ENCODE measurements at regions not wholly inside any gene's neighbourhood (a gene's known extent, or its start where the extent isn't known, plus 50 kb on each side); places are given as distances from the start of the nearest gene placed in this dataset.

DNA sequence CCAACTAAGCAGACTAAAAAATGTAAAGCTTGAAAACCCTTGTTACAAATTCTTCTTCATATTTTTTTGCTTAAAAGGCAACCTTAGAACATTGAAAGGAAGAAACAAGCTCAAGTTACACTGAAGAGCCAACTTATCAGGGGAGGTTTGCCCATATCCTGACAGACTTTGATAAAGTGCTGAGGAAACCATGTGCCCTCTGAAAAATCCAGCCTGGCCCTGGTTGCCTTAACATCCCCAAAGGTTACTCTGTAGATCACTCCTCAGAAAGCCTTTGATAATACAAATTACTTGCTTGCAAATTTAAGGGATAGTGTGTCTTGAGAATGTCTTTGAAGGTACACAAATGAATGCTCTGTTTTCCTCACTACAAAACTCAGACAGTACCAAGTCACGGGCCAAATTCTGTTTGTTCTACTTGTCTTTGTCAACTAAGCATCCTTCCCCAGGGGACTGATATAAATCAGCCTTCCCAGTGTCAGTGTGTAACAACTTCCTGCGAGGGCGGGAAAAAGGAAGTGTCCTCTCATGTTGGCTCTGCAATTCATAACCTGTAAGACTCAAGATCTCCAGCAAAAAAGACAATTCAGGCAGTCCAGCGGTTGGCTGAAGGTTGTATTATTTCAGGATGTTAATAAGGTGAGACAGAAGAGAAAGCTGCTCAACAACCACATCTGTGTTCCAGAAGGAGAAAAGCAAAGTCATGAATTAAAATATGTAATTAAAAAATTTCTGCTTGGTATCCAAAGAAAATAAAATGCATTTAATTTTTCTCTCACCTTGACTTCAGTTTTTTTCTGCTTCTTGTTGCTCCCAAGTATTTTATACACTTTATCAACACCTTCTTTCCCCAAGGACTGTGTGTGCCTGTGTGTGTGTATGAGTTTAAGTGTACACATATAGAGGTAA lies 199.9 kb downstream of the PIK3R1 start:
- TF ChIP-seq, protein P1, sequence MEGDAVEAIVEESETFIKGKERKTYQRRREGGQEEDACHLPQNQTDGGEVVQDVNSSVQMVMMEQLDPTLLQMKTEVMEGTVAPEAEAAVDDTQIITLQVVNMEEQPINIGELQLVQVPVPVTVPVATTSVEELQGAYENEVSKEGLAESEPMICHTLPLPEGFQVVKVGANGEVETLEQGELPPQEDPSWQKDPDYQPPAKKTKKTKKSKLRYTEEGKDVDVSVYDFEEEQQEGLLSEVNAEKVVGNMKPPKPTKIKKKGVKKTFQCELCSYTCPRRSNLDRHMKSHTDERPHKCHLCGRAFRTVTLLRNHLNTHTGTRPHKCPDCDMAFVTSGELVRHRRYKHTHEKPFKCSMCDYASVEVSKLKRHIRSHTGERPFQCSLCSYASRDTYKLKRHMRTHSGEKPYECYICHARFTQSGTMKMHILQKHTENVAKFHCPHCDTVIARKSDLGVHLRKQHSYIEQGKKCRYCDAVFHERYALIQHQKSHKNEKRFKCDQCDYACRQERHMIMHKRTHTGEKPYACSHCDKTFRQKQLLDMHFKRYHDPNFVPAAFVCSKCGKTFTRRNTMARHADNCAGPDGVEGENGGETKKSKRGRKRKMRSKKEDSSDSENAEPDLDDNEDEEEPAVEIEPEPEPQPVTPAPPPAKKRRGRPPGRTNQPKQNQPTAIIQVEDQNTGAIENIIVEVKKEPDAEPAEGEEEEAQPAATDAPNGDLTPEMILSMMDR (IDR thresholded peaks at IDR 0.05), result no peak
- no peak for TF ChIP-seq POLR2A (IDR thresholded peaks at IDR 0.05)

All from lower leg skin (tissue), 3 donors.